Caco-2 (cell line): ENCODE measurements at regions not wholly inside any gene's neighbourhood (a gene's known extent, or its start where the extent isn't known, plus 50 kb on each side); places are given as distances from the start of the nearest gene placed in this dataset.

Experiments used
- BruUV-seq: library from RNA; stranded (reverse); fragments of 400-500 nt; replicated peaks from 2 replicates; lab custom pipeline; 2021; lab: Mats Ljungman, UMichigan
- CTCF ChIA-PET: fragments of 300-600 bp; sonication (Branson Sonifier 250); formaldehyde crosslinking; loops from one replicate; lab custom pipeline; 2022; ENCODE audit warnings: antibody characterized with exemption; lab: Charles Lee
- POLR2A ChIA-PET: fragments of 300-600 bp; sonication (Branson Sonifier 250); formaldehyde crosslinking; loops from one replicate; lab custom pipeline; 2022; ENCODE audit warnings: antibody characterized with exemption; lab: Charles Lee
- DNase-seq, 2 experiments: peaks; one replicate each; pipeline versions ENCODE4 v3.0.0 to v3.0.0-alpha.2; 2020 to 2022
- H3K27me3 ChIP-seq: replicated peaks from 2 replicates; pipeline ENCODE4 v1.6.0; 2011; ENCODE audit warnings: low read length; ENCODE audit not compliant: control insufficient read depth, insufficient read depth
- H3K36me3 ChIP-seq: 2 replicates; pipeline ENCODE4 v1.5.1; 2011; ENCODE audit warnings: low read length; ENCODE audit not compliant: control insufficient read depth, insufficient read depth
- H3K4me1 ChIP-seq: fragments of 250-450 bp; sonication (Bioruptor Pico); 2 replicates; pipeline ENCODE4 v1.5.1; 2020; ENCODE audit warnings: mild to moderate bottlenecking
- H3K4me3 ChIP-seq: 2 replicates; pipeline ENCODE4 v1.5.1; 2011; ENCODE audit warnings: low read depth, mild to moderate bottlenecking, control low read depth, low read length
- H3K9me3 ChIP-seq: fragments of 250-450 bp; sonication (Bioruptor Pico); 2 replicates; pipeline ENCODE4 v1.5.1; 2020; ENCODE audit warnings: mild to moderate bottlenecking, moderate library complexity
- H3K27ac Mint-ChIP-seq: one replicate; pipeline ENCODE4 v1.8.0; 2022; ENCODE audit warnings: mixed read lengths; ENCODE audit not compliant: unreplicated experiment
- H3K27me3 Mint-ChIP-seq: one replicate; pipeline ENCODE4 v1.8.0; 2022; ENCODE audit warnings: mixed read lengths; ENCODE audit not compliant: insufficient read depth, unreplicated experiment
- H3K36me3 Mint-ChIP-seq: one replicate; pipeline ENCODE4 v1.8.0; 2022; ENCODE audit warnings: mild to moderate bottlenecking, mixed read lengths; ENCODE audit not compliant: insufficient read depth, unreplicated experiment
- H3K4me1 Mint-ChIP-seq: one replicate; pipeline ENCODE4 v1.8.0; 2022; ENCODE audit warnings: low read depth, mixed read lengths; ENCODE audit not compliant: unreplicated experiment
- H3K4me3 Mint-ChIP-seq: one replicate; pipeline ENCODE4 v1.8.0; 2022; ENCODE audit warnings: mild to moderate bottlenecking, moderate library complexity, mixed read lengths; ENCODE audit not compliant: unreplicated experiment
- H3K9me3 Mint-ChIP-seq: one replicate; pipeline ENCODE4 v1.8.0; 2022; ENCODE audit warnings: mixed read lengths; ENCODE audit not compliant: unreplicated experiment
- CTCF ChIP-seq, 2 experiments: fragments of 200-600 bp in 1 of 2; IDR thresholded peaks; 1 replicate in 1 of 2; 2 replicates in 1 of 2; pipeline versions ENCODE4 v1.5.1 to v1.8.0; 2011 to 2022; ENCODE audit warnings: antibody characterized with exemption in 1 of 2, control low read depth in 1 of 2, inconsistent platforms in 1 of 2, low read depth in 1 of 2, low read length in 1 of 2, mild to moderate bottlenecking in 1 of 2, moderate library complexity in 1 of 2; ENCODE audit not compliant: insufficient read depth in 1 of 2, severe bottlenecking in 1 of 2, unreplicated experiment in 1 of 2
- intact Hi-C: fragments of 100-400 bp; cut with micrococcal nuclease; formaldehyde crosslinking; loops from one replicate; pipeline ENCODE4 v1.10.0; 2022; ENCODE audit not compliant: unreplicated experiment

- Mint-ChIP-seq H3K9me3 (no peaks in the 10 kb centered on the region), H3K36me3 (no peaks in the 10 kb centered on the region), H3K27ac (no peak overlapping the region), H3K4me1 (no peaks in the 10 kb centered on the region), H3K4me3 (no peak overlapping the region), H3K27me3 (peaks cover 2% of the 10 kb centered on the region)
- intact Hi-C loops, result no loop called here
- Histone ChIP-seq H3K4me1 (no peaks in the 10 kb centered on the region), H3K4me3 (no peak overlapping the region), H3K36me3 (no peaks in the 10 kb centered on the region), H3K27me3 (no peaks in the 10 kb centered on the region), H3K9me3 (no peaks in the 10 kb centered on the region)
- DNase-seq, result no peak
- CTCF ChIA-PET, result no interaction called here
- POLR2A ChIA-PET, result no interaction called here
- BruUV-seq, result no TSS peak
- no peak for TF ChIP-seq CTCF (IDR thresholded peaks at IDR 0.05; ENCODE audit: insufficient read depth in 1 of 2, low read depth in 1 of 2, low read length in 1 of 2, severe bottlenecking in 1 of 2, unreplicated experiment in 1 of 2)
Measured at GRCh38 chr2:59770651-59771050, 782.8 kb downstream of the BCL11A start.

GRCh38 chr2:59761966-59762365, 791.5 kb downstream of the BCL11A start:
- POLR2A ChIA-PET, result no interaction called here
- H3K27ac Mint-ChIP-seq, result no peak overlapping the region
- CTCF ChIA-PET, result no interaction called here

GRCh38 chr2:59756150-59756549, 797.3 kb downstream of the BCL11A start:
- BruUV-seq, result no TSS peak
- POLR2A ChIA-PET, result no interaction called here
- intact Hi-C loops, result no loop called here
- CTCF ChIA-PET, result no interaction called here
- H3K27me3 ChIP-seq, result no peaks in the 10 kb centered on the region; the same call in 1 of the 2 replicates
- H3K36me3 Mint-ChIP-seq, result no peaks in the 10 kb centered on the region
- H3K4me3 ChIP-seq, result no peak overlapping the region
- H3K27ac Mint-ChIP-seq, result no peak overlapping the region
- no peaks in the 10 kb centered on the region for H3K9me3 ChIP-seq
- no peak for TF ChIP-seq CTCF (IDR thresholded peaks at IDR 0.05; ENCODE audit: insufficient read depth in 1 of 2, low read depth in 1 of 2, low read length in 1 of 2, severe bottlenecking in 1 of 2, unreplicated experiment in 1 of 2)
- H3K9me3 Mint-ChIP-seq, result no peaks in the 10 kb centered on the region
- H3K4me1 Mint-ChIP-seq, result no peaks in the 10 kb centered on the region
- no peak overlapping the region for H3K4me3 Mint-ChIP-seq
- H3K4me1 ChIP-seq, result no peaks in the 10 kb centered on the region
- no peaks in the 10 kb centered on the region for H3K36me3 ChIP-seq
- no peak for DNase-seq
- H3K27me3 Mint-ChIP-seq, result peaks cover 3% of the 10 kb centered on the region

More at GRCh38 chr2:59761966-59762365, 791.5 kb downstream of the BCL11A start:
- BruUV-seq, result no TSS peak
- no peaks in the 10 kb centered on the region for H3K27me3 Mint-ChIP-seq
- no peaks in the 10 kb centered on the region for H3K4me1 ChIP-seq
- no peaks in the 10 kb centered on the region for H3K36me3 ChIP-seq
- H3K4me3 Mint-ChIP-seq, result no peak overlapping the region
- no peaks in the 10 kb centered on the region for H3K4me1 Mint-ChIP-seq
- intact Hi-C loops, result no loop called here
- H3K4me3 ChIP-seq, result no peak overlapping the region
- no peaks in the 10 kb centered on the region for H3K36me3 Mint-ChIP-seq
- no peaks in the 10 kb centered on the region for H3K9me3 Mint-ChIP-seq
- no peaks in the 10 kb centered on the region for H3K9me3 ChIP-seq
- no peak for DNase-seq
- TF ChIP-seq CTCF (IDR thresholded peaks at IDR 0.05; ENCODE audit: insufficient read depth in 1 of 2, low read depth in 1 of 2, low read length in 1 of 2, severe bottlenecking in 1 of 2, unreplicated experiment in 1 of 2), result no peak
- H3K27me3 ChIP-seq, result no peaks in the 10 kb centered on the region
